Adrenal gland (tissue), 5 donors: ENCODE measurements at regions not wholly inside any gene's neighbourhood (a gene's known extent, or its start where the extent isn't known, plus 50 kb on each side); places are given as distances from the start of the nearest gene placed in this dataset.

Source experiments
- CTCF ChIP-seq, 6 experiments: fragments of 450-650 bp in 4 of 6; fragments of 200-600 bp in 2 of 6; sonication (generic) in 1 of 6; IDR thresholded peaks; 1 replicate in 5 of 6; 2 replicates in 1 of 6; pipeline versions ENCODE4 v1.5.1 to v1.8.0; 2016 to 2021; ENCODE audit warnings: antibody characterized with exemption in 6 of 6, mild to moderate bottlenecking in 2 of 6, moderate library complexity in 1 of 6
- POLR2A ChIP-seq, 2 donors: fragments of 450-650 bp; IDR thresholded peaks; one replicate each; pipeline ENCODE4 v1.6.1; 2017; ENCODE audit warnings: antibody characterized with exemption in 2 of 2, mild to moderate bottlenecking in 2 of 2, moderate library complexity in 1 of 2
- donor health status: DM: no; HTN: no; CAD: no.

- TF ChIP-seq POLR2A (IDR thresholded peaks at IDR 0.05): no peak
- TF ChIP-seq CTCF (IDR thresholded peaks at IDR 0.05): no peak
These were observed 439.1 kb downstream of the DMAC1 start for GRCh38 chr9:7360513-7360912.
